Right lobe of liver (tissue), 6 donors: ENCODE measurements at regions not wholly inside any gene's neighbourhood (a gene's known extent, or its start where the extent isn't known, plus 50 kb on each side); places are given as distances from the start of the nearest gene placed in this dataset.

ENCODE experiments used
- ATAC-seq, 4 donors: fragments of 200-7000 bp; cut with Tn5 transposase; one replicate each; pipeline ENCODE4 v1.9.1; 2020; ENCODE audit warnings: mild to moderate bottlenecking in 4 of 4, moderate library complexity in 4 of 4
- DNase-seq, 3 donors: peaks; one replicate each; pipeline ENCODE4 v3.0.0-alpha.2; 2020
- H3K27ac ChIP-seq, 3 donors: fragments of 200-600 bp; one replicate each; pipeline ENCODE4 v1.8.0; 2022
- H3K27me3 ChIP-seq, 2 donors: fragments of 200-600 bp; one replicate each; pipeline ENCODE4 v1.8.0; 2022
- H3K36me3 ChIP-seq, 4 donors: fragments of 200-600 bp; sonication (generic) in 1 of 4; one replicate each; pipeline versions ENCODE4 v1.5.1 to v1.8.0; 2017 to 2022; ENCODE audit warnings: control low read depth in 1 of 4
- H3K4me1 ChIP-seq, 4 donors: fragments of 200-600 bp; sonication (generic) in 1 of 4; one replicate each; pipeline versions ENCODE4 v1.5.1 to v1.8.0; 2017 to 2022; ENCODE audit warnings: control low read depth in 1 of 4
- H3K4me3 ChIP-seq, 3 donors: fragments of 200-600 bp; one replicate each; pipeline ENCODE4 v1.8.0; 2022
- H3K9me3 ChIP-seq, 4 donors: fragments of 200-600 bp; sonication (generic) in 1 of 4; one replicate each; pipeline versions ENCODE4 v1.5.1 to v1.8.0; 2017 to 2022; ENCODE audit warnings: control low read depth in 1 of 4
- POLR2A ChIP-seq: fragments of 450-650 bp; IDR thresholded peaks from one replicate; pipeline ENCODE4 v1.6.1; 2017; ENCODE audit warnings: antibody characterized with exemption, mild to moderate bottlenecking
- WGBS: methylation state at CpG from one replicate; pipeline ENCODE4 v1.1.6; 2018; ENCODE audit warnings: low coverage, low lambda C conversion rate; ENCODE audit not compliant: insufficient coverage; ENCODE audit errors: missing lambda C conversion rate; 5-methylcytosine and 5-hydroxymethylcytosine counted together
- intact Hi-C, 2 donors: fragments of 100-400 bp; cut with DNase I; formaldehyde crosslinking; loops; one replicate each; pipeline versions ENCODE4 v1.11.2 to v1.14.1; 2022
- TF ChIP-seq, protein P1 (sequence below), 4 donors: fragments of 200-600 bp in 3 of 4; fragments of 450-650 bp in 1 of 4; IDR thresholded peaks; one replicate each; pipeline versions ENCODE4 v1.5.1 to v1.8.0; 2016 to 2022; ENCODE audit warnings: antibody characterized with exemption in 4 of 4, mild to moderate bottlenecking in 2 of 4
- donor health status: DM: no; HTN: yes; CAD: no.
- donor health status: DM: no; HTN: no; CAD: no.
- donor health status: DM: no; HTN: no; CAD: no.
- donor health status: DM: no; HTN: yes; CAD: no.
- donor health status: DM: no; HTN: yes; CAD: no.

DNA sequence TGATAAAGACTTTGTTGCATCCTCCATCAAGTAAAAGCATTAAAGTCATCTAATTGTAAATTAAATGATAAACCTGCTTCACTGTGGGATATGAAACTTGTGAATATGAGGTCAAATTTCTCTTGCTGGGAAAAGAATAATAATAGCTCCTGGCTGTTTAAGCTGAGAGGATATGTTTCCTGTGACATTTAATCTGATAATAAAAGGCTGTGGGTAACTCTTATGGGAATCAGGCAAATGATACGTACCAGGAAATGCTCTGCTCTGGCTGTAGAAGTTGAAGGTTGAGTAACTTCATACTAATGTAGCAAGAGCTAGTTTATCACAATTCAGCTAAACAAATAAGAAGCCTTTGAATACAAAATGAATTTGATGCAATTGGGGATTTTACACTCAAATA is 574.6 kb downstream of the RAPGEF2 start:
- TF ChIP-seq POLR2A = no peak
- TF ChIP-seq, protein P1, sequence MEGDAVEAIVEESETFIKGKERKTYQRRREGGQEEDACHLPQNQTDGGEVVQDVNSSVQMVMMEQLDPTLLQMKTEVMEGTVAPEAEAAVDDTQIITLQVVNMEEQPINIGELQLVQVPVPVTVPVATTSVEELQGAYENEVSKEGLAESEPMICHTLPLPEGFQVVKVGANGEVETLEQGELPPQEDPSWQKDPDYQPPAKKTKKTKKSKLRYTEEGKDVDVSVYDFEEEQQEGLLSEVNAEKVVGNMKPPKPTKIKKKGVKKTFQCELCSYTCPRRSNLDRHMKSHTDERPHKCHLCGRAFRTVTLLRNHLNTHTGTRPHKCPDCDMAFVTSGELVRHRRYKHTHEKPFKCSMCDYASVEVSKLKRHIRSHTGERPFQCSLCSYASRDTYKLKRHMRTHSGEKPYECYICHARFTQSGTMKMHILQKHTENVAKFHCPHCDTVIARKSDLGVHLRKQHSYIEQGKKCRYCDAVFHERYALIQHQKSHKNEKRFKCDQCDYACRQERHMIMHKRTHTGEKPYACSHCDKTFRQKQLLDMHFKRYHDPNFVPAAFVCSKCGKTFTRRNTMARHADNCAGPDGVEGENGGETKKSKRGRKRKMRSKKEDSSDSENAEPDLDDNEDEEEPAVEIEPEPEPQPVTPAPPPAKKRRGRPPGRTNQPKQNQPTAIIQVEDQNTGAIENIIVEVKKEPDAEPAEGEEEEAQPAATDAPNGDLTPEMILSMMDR (IDR thresholded peaks at IDR 0.05) = no peak
- DNase-seq (no peak), ATAC-seq (peak in 2 of 4 donors; percentile 21 to 28)
- Histone ChIP-seq H3K36me3 (no peaks in the 10 kb centered on the region), H3K27ac (no peak overlapping the region), H3K4me3 (no peak overlapping the region), H3K4me1 (no peaks in the 10 kb centered on the region), H3K9me3 (no peaks in the 10 kb centered on the region), H3K27me3 (no peaks in the 10 kb centered on the region)
- 42% methylated on average over 1 of the region's 1 CpG for WGBS
- intact Hi-C loops = no loop called here

- ATAC-seq = no peak
- Histone ChIP-seq H3K4me1 (no peaks in the 10 kb centered on the region), H3K27me3 (no peaks in the 10 kb centered on the region), H3K4me3 (no peak overlapping the region), H3K36me3 (no peaks in the 10 kb centered on the region), H3K27ac (no peak overlapping the region), H3K9me3 (no peaks in the 10 kb centered on the region)
- no peak for TF ChIP-seq POLR2A
- TF ChIP-seq, protein P1 (IDR thresholded peaks at IDR 0.05) = no peak
- intact Hi-C loops = no loop called here
- 65% methylated on average over 4 of the region's 4 CpGs for WGBS
- DNase-seq = no peak
Measured at GRCh38 chr4:159682996-159683395, 580.1 kb downstream of the RAPGEF2 start.

DNA sequence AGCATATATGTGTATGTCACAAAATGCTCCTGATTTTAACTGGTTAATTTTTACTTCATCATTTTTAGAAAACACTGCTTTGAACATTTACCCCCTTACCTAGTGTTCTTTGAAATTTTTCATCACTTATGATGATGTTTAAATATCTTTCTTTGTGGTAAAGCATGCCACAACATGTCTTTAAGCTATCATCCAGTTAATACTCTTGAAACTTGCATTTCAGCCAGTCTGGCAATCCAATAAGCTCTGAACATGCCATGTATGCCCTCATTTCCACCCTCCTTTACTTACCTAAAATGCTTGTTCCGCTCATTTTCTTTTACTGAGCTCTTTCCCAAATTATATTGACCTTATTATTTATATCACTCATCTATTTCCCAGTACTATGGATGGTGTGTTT is 581.2 kb downstream of the RAPGEF2 start:
- no peaks in the 10 kb centered on the region for H3K27me3 ChIP-seq
- intact Hi-C loops = no loop called here
- ATAC-seq (no peak), DNase-seq (no peak)
- H3K27ac ChIP-seq = no peak overlapping the region
- no peak for TF ChIP-seq POLR2A
- TF ChIP-seq, protein P1 (IDR thresholded peaks at IDR 0.05) = no peak
- no peak overlapping the region for H3K4me3 ChIP-seq
- 59% methylated on average over 1 of the region's 1 CpG for WGBS
- H3K36me3 ChIP-seq = no peaks in the 10 kb centered on the region
- no peaks in the 10 kb centered on the region for H3K4me1 ChIP-seq
- H3K9me3 ChIP-seq = no peaks in the 10 kb centered on the region

DNA sequence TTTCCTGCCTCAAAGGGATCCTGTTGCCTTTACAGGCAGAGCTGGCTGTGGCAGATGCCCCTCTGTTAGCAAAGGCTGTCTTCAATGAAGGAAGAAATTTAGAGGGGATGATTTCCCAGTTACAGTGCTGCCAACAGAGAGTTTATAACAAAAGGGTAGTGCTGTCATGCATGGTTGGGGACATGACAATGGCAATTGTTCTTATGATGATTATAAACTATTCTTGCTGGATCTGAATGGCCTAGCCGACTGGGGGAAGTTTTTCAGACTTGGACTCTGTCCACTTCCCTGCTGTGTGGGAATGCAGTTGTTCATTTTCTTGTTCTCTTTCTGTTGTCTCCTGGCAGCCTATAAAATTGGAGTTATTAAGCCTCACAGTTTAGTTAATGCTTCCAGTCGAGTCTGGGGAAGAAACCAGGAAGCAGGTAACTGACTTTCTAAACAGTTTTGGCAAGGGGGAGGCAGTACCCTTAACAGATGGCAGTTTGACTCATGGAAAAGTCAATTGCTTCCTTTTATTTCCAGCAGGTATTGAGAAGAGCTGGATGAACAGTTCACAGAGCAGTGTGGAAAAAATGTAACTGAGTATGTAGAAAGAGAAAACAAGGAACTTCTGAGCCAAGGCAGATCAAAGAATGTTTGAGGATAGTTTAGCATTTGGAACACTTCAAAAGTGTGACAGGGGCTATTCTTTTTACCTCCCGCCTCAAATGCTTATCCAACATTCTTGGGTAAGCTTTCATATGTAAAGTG is 582.6 kb downstream of the RAPGEF2 start:
- Histone ChIP-seq H3K36me3 (no peaks in the 10 kb centered on the region), H3K27ac (no peak overlapping the region), H3K4me3 (no peak overlapping the region), H3K4me1 (no peaks in the 10 kb centered on the region), H3K27me3 (no peaks in the 10 kb centered on the region), H3K9me3 (no peaks in the 10 kb centered on the region)
- ATAC-seq (no peak), DNase-seq (no peak)
- no peak for TF ChIP-seq POLR2A
- TF ChIP-seq, protein P1 (IDR thresholded peaks at IDR 0.05) = no peak
- 32% methylated on average over 3 of the region's 3 CpGs for WGBS
- intact Hi-C loops = no loop called here

DNA sequence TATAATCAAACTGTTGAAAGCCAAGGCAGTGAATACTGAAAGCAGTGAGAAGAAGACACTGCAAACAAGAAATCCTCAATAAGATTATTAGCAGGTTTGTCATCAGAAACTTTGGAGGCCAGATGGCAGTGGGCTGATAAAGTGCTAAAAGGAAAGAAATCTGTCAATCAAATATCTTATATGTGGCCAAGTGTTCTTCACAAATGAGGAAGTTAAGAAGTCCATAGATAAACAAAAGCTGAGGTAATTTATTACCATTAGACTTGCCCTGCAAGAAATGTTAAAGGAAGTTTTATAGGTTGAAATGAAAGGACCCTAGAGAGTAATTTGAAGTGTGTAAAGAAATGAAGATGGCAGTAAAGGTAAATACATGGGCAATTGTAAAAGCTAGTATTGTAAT is 586.6 kb downstream of the RAPGEF2 start:
- TF ChIP-seq POLR2A = no peak
- TF ChIP-seq, protein P1 (IDR thresholded peaks at IDR 0.05) = no peak
- no peaks in the 10 kb centered on the region for H3K9me3 ChIP-seq
- H3K27me3 ChIP-seq = no peaks in the 10 kb centered on the region
- ATAC-seq (no peak), DNase-seq (no peak)
- H3K4me1 ChIP-seq = no peaks in the 10 kb centered on the region
- H3K27ac ChIP-seq = no peak overlapping the region
- no peaks in the 10 kb centered on the region for H3K36me3 ChIP-seq
- intact Hi-C loops = no loop called here
- H3K4me3 ChIP-seq = no peak overlapping the region
